ENCODE measurements at regions not wholly inside any gene's neighbourhood (a gene's known extent, or its start where the extent isn't known, plus 50 kb on each side); places are given as distances from the start of the nearest gene placed in this dataset.
A peak's percentile ranks its signal among the peaks of the same experiment; 100 is the strongest.
"Not testable (repeated sequence)": the region's sequence is repeated elsewhere in the genome, so short reads cannot be mapped to it uniquely, and the experiment has no call there.

DNA sequence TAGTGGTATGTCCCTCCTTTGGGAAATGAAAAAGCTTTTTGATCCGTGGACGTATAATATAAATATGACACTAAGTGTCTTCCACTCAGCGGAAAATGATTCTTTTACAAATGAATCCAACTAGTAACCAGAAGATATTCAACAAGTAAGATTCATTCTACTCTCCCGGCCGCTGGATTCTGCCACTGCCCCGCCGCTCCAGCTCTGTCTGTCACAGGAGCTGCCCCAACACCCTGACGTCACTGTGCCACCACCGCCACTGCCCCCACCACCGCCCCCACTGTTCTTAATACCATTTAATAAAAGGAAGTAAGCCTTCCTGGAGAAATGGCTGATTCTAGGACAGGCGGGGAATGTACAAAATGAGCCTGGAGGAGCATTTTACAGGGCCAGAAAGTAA lies 180.8 kb upstream of the PLGLB2 start:
- H3K4me3 ChIP-seq (replicated peaks in 1 of 2; ENCODE audit: low read depth in 2 of 2, low read length in 2 of 2); DNase-seq (ENCODE audit: low read depth in 2 of 2): not testable (repeated sequence)

DNA sequence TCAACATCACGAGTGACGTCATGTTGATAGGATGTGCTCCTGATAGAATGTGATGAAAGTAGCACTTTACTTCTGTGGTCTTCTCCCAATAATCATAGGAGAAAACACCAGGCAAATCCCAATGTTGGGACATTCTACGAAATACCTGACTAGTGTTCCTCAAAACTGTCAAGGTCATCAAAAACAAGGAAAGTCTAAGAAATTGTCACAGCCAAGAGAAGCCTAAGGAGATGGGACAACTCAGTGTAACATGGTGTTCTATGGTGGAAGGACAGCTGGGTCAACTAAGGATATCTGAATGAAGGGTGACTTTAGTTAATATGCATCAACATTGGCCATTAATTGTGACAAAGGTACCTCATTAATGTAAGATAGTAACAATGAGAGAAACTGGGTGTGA lies 180.0 kb upstream of the PLGLB2 start:
- H3K4me3 ChIP-seq (replicated peaks in 1 of 2; ENCODE audit: low read depth in 2 of 2, low read length in 2 of 2); DNase-seq (ENCODE audit: low read depth in 2 of 2): not testable (repeated sequence)

DNA sequence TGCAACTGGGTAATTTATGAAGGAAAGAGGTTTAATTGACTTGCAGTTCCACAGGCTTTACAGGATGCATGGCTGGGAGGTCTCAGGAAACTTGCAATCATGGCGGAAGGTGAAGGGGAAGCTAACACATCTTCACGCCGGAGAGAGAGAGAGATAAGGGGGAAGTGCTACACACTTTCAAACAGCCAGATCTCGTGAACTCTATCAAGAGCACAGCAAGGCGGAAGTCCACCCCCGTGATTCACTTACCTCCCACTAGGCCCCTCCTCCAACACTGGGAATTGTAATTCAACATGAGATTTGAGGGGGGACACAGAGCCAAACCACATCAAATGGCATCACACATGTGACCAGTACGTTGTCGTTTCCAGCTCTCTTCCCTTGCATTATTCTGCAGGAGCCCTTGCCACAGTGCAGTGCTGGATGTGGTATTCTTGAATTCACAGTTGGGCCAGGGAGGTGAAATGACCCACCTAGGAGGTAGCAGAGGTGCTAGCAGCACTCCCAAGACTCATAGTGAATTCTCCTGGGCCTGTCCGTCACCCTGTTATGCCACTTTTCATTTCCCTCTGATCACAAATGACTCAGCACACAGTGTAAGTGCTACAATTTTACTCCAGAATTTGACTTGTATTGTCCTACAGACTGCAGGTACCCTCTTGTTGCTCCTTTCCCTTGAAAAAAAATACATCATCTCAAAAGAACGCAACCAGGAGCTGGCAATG lies 179.2 kb upstream of the PLGLB2 start:
- DNase-seq (ENCODE audit: low read depth in 2 of 2); H3K4me3 ChIP-seq (replicated peaks in 1 of 2; ENCODE audit: low read depth in 2 of 2, low read length in 2 of 2): not testable (repeated sequence)

DNA sequence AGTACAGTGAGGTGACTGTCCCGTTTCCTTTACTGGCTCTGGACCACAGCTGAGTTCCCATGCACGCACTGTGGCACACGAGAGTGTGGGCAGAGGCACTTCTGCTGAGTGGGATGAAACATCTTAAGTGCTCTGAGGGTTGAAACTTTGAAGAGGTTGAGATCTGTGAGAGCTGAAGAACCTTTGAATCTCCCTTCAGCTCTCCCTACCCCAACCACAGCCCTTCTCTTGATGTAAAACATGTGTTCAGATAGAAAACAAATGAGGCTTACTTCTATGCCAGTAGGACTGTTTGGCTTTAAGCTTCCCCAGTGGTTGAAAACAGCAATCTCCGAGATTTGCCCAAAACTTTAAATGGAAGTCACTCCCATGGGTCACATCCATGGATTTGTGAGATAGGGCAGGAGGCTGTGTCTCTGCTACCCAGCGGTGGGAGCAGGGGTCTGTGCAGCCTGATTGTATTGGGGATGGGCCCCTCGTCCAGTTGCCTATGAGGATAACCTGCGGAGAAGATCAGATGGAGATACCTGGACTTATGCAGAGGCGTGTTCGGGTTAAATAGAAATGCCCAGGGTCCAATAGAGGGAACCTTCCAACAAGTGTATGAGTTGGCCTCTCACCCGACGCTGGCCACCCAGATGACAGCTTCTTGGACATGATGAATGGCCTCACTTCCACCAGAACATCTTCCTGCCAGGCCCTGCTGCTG lies 178.0 kb upstream of the PLGLB2 start:
- not testable (repeated sequence) for DNase-seq (ENCODE audit: low read depth in 2 of 2); H3K4me3 ChIP-seq (replicated peaks in 1 of 2; ENCODE audit: low read depth in 2 of 2, low read length in 2 of 2)

DNA sequence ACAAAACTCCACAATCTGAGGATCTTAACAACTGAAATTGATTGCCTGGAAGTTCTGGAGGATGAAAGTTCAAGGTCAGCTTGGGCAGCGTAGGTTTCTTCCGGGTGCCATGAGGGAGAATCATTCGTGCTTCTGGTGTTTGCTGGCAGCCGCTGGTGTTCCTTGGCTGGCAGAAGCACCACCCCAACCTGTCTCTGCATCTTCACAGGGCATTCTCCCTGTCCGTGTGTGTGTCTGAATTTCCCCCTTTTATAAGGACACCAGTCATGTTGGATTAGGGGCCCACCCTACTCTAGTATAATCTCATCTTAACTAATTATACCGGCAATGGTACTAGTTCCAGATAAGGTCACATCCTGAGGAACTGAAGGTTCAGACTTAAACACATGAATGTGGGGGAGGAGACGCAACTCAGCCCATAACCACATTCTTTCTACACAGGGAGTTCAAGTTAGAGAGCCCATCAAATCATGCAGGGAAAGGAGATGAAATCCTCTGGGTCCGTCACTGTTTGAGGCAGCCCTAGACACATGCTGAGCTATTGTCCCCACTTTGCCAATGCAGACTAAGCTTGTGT lies 175.9 kb upstream of the PLGLB2 start:
- not testable (repeated sequence) for H3K4me3 ChIP-seq (replicated peaks in 1 of 2; ENCODE audit: low read depth in 2 of 2, low read length in 2 of 2); DNase-seq (ENCODE audit: low read depth in 2 of 2)

DNA sequence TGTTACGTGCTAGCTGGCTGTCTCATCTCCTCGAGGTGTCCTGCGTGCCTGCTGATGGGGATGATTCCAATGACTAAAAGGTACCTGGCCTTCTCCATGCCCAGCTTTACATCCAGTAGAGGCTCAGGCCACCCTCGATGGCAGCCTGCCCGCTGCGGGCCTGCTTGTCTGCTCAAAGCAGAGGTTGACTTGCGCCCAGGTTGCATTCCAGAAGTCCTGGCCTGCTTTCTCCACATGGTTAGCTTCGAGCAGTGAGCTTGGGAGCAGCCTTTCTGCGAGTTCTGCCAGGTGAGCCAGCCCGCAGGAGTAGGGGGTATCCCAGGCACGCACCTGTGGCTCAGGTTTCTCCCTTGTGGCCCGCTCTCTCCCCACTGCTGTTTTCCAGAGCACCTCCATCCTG lies 175.0 kb upstream of the PLGLB2 start:
- not testable (repeated sequence) for DNase-seq (ENCODE audit: low read depth in 2 of 2); H3K4me3 ChIP-seq (replicated peaks in 1 of 2; ENCODE audit: low read depth in 2 of 2, low read length in 2 of 2)

DNA sequence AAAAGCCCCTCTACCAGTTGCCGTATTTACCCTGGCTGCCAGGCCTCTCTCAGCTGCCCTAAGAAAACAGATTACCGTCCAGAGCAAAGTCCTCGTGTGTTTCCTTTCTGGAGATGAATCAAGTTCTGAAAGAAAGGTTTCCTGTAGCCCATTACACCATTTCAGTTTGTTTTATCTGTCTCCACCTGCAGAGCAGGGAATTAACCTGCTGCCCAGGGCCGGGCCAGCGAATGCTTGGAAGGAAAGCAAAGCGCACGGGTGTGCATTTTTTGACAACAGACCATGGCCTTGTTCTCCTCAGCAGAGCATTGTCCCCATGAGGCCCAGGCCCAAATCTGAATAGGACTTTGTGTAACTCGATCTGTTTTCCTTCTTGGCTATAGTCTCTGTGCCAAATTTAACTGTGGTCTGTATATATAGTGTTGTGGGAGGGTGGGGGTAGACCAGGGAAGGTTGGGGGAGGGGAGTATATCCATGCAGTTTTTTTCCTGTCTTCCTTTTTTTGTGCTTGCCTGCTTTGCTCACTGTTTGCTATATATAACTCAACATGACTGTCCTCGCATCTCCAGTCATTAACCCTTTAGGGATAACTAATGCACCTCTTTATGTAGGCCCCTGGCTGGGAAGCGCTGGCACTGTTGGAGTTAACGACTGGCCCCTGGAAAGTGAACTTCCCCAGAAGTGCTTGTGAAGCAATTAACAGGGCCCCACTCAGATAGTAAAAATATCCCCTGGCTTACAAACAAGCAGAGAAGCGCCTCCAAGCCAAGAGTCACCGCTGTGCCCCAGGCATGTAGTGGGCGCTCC lies 174.3 kb upstream of the PLGLB2 start:
- not testable (repeated sequence) for DNase-seq (ENCODE audit: low read depth in 2 of 2); H3K4me3 ChIP-seq (replicated peaks in 1 of 2; ENCODE audit: low read depth in 2 of 2, low read length in 2 of 2)

DNA sequence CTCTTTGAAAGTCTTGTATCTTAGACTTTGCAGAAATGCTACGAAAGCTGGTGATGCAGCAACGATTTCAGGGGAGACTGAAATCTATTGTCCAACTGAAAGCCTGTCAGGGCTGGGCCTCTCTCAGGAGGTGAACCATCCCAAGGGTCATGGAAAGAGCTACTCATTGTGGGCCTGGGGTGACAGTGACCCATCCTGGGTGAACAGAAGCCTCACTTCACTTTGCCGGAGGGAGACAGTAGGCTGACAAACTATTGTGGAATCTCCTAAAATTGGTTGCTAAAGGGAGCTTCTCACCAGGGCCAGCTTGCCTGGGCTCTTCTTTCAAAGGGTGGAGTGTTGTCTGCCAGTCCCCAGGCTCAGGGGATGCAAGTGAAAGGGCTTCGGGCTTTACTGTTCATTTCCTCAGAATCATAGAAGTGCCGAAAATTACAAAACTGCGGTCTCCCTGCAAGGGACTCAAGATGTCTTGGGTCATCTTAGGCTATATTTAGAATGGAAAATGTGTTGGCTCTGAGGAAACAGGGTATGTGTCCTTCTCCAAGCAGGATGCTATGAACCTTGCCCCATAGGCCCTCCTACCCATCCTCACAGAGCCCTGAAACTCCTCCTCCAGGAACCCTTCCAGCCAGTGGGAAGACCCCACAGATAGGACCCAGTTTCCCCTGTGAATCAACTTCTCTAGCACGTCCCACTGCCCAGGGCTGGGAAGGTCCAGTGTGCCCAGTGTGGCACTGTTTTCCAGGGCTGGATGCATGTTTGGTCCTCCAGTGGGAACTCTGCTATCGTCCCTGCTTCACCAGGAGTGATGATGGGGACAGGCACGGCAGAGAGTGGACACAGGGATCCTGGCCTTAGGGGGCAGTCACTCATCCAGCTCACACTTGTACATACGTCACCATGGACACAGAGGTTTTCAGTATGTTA lies 173.4 kb upstream of the PLGLB2 start:
- DNase-seq (ENCODE audit: low read depth in 2 of 2); H3K4me3 ChIP-seq (replicated peaks in 1 of 2; ENCODE audit: low read depth in 2 of 2, low read length in 2 of 2): not testable (repeated sequence)

DNA sequence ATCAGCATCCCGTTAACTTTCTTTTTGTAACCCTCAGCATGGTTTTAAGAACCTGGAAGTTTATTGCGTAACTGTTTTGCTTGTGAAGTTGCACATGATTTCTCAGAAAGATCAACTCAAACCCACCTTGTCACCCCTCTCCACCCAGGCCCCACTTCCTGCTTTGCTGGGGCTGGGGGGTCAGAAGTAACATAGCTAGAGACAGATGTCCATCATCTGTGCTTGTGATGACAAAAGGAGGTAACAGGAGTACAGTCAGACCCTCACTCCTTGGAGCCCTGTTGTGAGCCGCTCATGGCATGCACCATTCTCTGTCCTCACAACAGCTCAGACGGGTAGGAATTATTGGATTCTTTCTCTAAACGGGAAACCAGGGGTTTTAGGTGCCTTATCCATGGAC lies 172.7 kb upstream of the PLGLB2 start:
- not testable (repeated sequence) for H3K4me3 ChIP-seq (replicated peaks in 1 of 2; ENCODE audit: low read depth in 2 of 2, low read length in 2 of 2); DNase-seq (ENCODE audit: low read depth in 2 of 2)

DNA sequence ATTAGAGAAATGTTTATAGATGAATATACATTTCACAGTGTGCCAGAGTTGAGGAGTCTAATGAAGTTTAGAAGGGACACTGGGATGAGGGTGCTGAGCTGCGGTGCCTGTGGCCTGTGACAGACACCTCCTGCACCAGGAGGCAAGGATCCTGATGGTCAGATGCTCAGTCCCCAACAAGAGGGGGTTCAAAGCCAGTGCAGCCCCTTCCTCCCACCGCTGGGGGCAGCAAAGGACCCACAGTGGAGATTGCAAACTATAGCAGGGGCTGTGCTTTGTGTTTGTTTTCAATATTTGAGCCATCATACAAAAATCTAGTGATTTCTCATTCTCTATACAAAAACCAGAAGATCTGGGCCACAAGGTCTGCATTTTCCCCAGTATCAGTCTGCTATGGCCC lies 170.5 kb upstream of the PLGLB2 start:
- H3K4me3 ChIP-seq (replicated peaks in 1 of 2; ENCODE audit: low read depth in 2 of 2, low read length in 2 of 2); DNase-seq (ENCODE audit: low read depth in 2 of 2): not testable (repeated sequence)

DNA sequence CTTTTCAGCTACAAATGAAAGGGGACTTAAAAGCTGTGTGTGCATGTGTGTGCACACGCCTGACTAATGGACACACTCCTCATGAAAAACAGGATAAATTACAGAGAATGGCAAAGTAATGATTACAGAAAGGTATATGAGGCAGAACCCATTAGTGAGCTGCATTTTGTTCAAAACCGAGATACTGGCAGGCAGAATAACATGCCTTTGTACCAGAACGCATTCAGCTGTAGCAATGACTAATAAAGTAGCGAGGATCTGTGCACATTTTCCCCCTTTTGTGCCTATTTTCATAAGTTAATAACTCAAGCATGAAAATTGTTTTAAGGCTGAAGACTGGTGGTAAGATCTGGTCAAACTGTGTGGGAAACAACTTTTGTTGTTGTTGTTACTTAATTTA lies 165.7 kb upstream of the PLGLB2 start:
- H3K4me3 ChIP-seq (replicated peaks in 1 of 2; ENCODE audit: low read depth in 2 of 2, low read length in 2 of 2); DNase-seq (ENCODE audit: low read depth in 2 of 2): not testable (repeated sequence)

DNA sequence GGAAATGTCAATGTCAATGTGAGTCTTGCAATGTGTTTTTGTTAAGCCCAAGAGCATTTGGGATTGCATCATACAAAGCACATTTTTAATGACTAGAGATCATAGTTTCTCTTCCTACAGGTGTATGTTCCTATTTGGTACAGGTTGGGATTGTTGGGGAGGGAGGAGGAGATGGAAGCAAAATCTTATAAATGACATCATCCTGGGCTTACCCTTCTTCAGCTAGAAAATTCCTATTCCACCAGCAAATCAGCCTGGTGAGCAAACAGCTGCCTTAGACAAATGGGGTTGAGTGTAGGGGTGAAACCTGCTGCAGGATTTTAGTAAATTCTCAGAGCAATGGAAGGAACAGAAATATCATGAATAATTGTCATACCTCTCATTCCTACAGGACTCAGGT lies 165.3 kb upstream of the PLGLB2 start:
- H3K4me3 ChIP-seq (replicated peaks in 1 of 2; ENCODE audit: low read depth in 2 of 2, low read length in 2 of 2) = not testable (repeated sequence)
- peak in 1 of 2 donors; percentile 9 for DNase-seq (ENCODE audit: low read depth in 2 of 2)

DNA sequence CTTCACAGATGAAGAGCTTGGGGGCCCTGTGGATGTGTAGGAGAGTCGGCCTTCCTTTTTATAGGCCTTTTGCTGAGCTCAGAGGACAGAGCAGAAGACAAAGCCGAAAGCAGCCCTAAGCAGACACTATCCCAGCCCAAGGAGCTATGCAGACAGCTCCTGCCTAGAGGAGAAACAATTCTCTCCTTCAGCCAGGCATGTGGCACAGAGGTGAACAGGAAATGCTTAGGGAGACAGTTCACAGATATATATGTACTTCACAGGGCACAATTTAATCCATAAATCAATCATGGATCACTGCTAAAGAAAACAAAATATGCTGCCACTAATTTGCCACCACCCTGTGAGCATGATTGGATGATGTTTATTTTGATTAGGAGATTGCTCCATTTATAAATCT lies 164.5 kb upstream of the PLGLB2 start:
- not testable (repeated sequence) for H3K4me3 ChIP-seq (replicated peaks in 1 of 2; ENCODE audit: low read depth in 2 of 2, low read length in 2 of 2); DNase-seq (ENCODE audit: low read depth in 2 of 2)

DNA sequence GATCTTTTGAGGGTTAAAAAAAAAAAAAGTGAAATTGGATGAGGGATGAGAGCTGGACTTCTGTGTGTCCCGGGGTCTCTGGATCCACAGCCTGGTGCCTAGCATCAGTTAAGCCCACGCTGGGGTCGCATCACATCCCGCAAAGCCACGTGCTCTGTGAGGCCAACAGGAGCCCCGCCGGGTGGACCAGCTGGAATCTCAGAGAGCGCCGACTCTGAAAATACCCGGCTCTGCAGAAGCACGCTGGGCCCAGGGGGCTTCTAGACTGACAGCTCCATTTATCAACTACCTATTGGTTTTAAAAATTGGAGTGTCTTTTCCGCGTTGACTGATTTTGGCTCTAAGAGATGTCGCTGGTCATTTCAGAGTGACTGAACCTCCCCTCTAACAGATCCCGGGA lies 164.1 kb upstream of the PLGLB2 start:
- DNase-seq (ENCODE audit: low read depth in 2 of 2); H3K4me3 ChIP-seq (replicated peaks in 1 of 2; ENCODE audit: low read depth in 2 of 2, low read length in 2 of 2): not testable (repeated sequence)

DNA sequence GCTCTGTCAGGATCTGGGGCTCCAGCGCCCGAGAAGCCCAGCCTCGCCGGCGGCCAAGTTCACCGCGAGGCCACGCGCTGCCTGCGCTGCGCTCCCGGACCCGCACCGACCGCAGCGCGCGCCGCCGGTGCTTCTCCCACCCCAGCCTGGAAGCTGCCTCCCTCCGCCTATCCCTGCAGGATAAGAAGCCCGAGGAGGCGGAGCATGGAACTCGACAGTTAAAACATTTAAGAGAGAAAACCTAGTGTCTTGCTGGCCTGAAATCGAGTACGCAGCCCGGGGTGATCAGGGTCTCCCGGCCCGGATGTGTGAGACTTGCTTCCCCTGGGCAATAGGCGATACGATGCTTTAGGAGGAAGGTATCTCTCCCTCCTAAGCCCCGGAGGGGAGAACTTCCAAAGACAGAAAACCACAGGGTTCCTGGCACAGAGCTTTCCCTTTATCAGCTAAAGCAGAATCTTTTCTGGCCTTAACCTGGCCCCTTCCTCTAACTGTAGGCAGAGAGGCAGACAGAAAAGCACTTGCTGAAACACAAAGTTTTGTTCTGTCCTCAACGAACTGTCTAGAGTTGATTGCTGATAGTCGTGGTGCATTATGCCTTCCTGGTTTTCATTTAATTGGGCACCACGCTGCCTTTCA lies 163.5 kb upstream of the PLGLB2 start:
- peak in 1 of 2 donors; percentile 43 for DNase-seq (ENCODE audit: low read depth in 2 of 2)
- not testable (repeated sequence) for H3K4me3 ChIP-seq (replicated peaks in 1 of 2; ENCODE audit: low read depth in 2 of 2, low read length in 2 of 2)

DNA sequence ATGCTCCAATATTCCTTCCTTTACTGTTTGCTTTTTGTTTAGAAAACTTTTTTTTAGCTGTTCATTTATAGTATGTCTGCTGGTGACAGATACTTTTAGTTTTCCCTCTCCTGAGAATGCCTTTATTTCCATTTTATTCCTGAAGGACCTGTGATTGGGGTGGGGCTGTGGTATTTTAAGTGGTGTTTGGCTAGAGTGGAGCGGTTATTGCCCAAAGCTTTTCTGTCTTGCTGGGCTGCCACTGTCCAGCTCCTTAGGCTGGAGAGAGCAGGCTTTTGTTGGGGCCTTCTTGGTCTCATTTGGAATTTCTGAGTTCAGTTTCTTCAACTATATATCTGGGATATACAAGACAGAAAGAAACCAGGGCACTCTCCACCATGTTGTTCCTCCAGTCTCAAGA lies 160.0 kb upstream of the PLGLB2 start:
- H3K4me3 ChIP-seq (replicated peaks in 1 of 2; ENCODE audit: low read depth in 2 of 2, low read length in 2 of 2); DNase-seq (ENCODE audit: low read depth in 2 of 2): not testable (repeated sequence)

DNA sequence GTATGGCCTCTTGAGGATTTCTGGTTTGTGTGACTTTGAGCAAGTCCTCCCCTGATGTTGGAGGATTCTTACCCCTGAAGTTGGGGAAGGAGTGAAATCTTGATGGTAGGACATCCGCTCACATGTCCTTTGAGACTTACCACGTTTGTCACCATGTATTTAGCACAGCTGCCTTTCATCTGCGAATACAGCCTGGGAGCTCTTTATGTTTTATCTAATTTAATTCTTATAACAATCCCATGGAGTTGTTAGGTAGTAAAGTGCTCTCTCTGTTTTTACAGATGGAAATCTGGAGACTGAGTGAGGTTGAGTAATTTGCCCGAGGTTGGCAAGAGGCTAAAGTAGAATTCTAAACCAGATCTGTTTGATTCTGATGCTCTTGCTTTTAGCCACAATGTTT lies 154.9 kb upstream of the PLGLB2 start:
- DNase-seq (ENCODE audit: low read depth in 2 of 2); H3K4me3 ChIP-seq (replicated peaks in 1 of 2; ENCODE audit: low read depth in 2 of 2, low read length in 2 of 2): not testable (repeated sequence)
